ENCODE measurements at regions not wholly inside any gene's neighbourhood (a gene's known extent, or its start where the extent isn't known, plus 50 kb on each side); places are given as distances from the start of the nearest gene placed in this dataset.

DNA sequence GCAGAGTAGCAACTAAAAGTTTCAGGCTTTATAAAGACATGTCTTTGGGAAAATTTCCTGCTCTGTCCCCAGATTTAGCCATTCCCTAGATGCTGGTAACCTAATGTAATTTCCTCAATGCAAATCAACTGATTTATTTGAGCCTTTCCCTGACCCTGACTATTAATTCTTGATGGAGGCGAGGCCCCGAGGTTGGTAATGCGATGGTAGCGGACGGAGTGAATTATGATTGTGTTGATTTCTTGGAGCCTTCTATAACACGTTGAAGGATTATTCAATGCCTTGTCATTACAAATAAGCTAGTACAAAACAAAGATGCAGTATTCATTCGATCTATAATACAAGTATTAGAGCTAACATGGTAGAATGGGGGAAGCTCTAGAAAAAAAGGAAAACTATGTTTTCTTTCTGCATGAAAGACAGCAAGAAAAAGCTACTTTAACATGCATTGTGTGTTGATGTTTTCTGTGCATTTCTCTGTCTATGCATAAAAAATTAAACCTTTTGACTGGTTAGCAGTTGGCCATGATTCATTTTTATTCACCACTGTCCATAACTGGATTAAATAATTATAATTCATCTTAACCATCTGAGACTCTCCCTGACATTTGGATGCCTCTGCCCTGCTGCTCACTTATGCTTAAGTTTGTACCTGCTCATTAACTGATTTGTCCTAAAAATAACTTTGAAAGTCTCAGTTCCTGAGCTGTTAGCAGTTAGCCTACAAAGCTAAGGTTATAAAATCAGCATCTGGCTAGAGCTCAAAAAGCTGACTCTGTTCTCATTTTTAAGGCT, 490.2 kb upstream of the NUDT12 start:
- TF ChIP-seq CTCF (conservative IDR thresholded peaks at IDR 0.05 in 1 of 2, IDR thresholded peaks at IDR 0.05 in 1 of 2; ENCODE audit: extremely low read depth in 1 of 2, insufficient read depth in 1 of 2, low read depth in 1 of 2, low read length in 2 of 2), result no peak
- no peak for TF ChIP-seq EZH2 (IDR thresholded peaks at IDR 0.05; ENCODE audit: borderline replicate concordance, low read length)

Measured in mammary epithelial cell (primary cell).